ENCODE measurements at regions not wholly inside any gene's neighbourhood (a gene's known extent, or its start where the extent isn't known, plus 50 kb on each side); places are given as distances from the start of the nearest gene placed in this dataset.
"Not testable (repeated sequence)": the region's sequence is repeated elsewhere in the genome, so short reads cannot be mapped to it uniquely, and the experiment has no call there.

- DNase-seq, H3K36me3 ChIP-seq, H3K4me3 ChIP-seq, H3K27me3 ChIP-seq: not testable (repeated sequence)
- peaks cover 33% of the 10 kb centered on the region for H3K9me3 ChIP-seq
These were observed 137.7 kb upstream of the SLC38A2 start for GRCh38 chr12:46510257-46510656.

- Histone ChIP-seq H3K4me3 (no peak overlapping the region), H3K36me3 (no peaks in the 10 kb centered on the region; the same call in 1 of the 2 replicates), H3K9me3 (peaks cover 33% of the 10 kb centered on the region), H3K27me3 (no peaks in the 10 kb centered on the region)
- no peak for DNase-seq
These were observed 136.6 kb upstream of the SLC38A2 start for GRCh38 chr12:46509135-46509534.

GRCh38 chr12:46508651-46509050 lies 136.1 kb upstream of the SLC38A2 start:
- no peaks in the 10 kb centered on the region for H3K27me3 ChIP-seq
- H3K9me3 ChIP-seq, result peaks cover 30% of the 10 kb centered on the region
- no peaks in the 10 kb centered on the region; the same call in 1 of the 2 replicates for H3K36me3 ChIP-seq
- H3K4me3 ChIP-seq, result no peak overlapping the region
- no peak for DNase-seq

GRCh38 chr12:46507766-46508165 lies 135.2 kb upstream of the SLC38A2 start:
- Histone ChIP-seq H3K36me3 (no peaks in the 10 kb centered on the region; the same call in 1 of the 2 replicates), H3K4me3 (no peak overlapping the region), H3K27me3 (no peaks in the 10 kb centered on the region), H3K9me3 (peaks cover 36% of the 10 kb centered on the region)
- DNase-seq, result no peak

- H3K9me3 ChIP-seq, result peaks cover 34% of the 10 kb centered on the region
- H3K4me3 ChIP-seq, result no peak overlapping the region
- DNase-seq, result no peak
- no peaks in the 10 kb centered on the region; the same call in 1 of the 2 replicates for H3K36me3 ChIP-seq
- no peaks in the 10 kb centered on the region for H3K27me3 ChIP-seq
These were observed 134.4 kb upstream of the SLC38A2 start for GRCh38 chr12:46506961-46507360.

GRCh38 chr12:46506198-46506597 lies 133.6 kb upstream of the SLC38A2 start:
- DNase-seq, result no peak
- Histone ChIP-seq H3K4me3 (no peak overlapping the region), H3K27me3 (no peaks in the 10 kb centered on the region), H3K9me3 (peaks cover 34% of the 10 kb centered on the region), H3K36me3 (no peaks in the 10 kb centered on the region; the same call in 1 of the 2 replicates)

- Histone ChIP-seq H3K36me3 (no peaks in the 10 kb centered on the region), H3K4me3 (no peak overlapping the region), H3K27me3 (no peaks in the 10 kb centered on the region), H3K9me3 (peaks cover 40% of the 10 kb centered on the region)
- no peak for DNase-seq
These were observed 131.9 kb upstream of the SLC38A2 start for GRCh38 chr12:46504494-46504893.

GRCh38 chr12:46503637-46504175 lies 131.1 kb upstream of the SLC38A2 start:
- Histone ChIP-seq H3K27me3 (no peaks in the 10 kb centered on the region), H3K9me3 (peaks cover 41% of the 10 kb centered on the region), H3K4me3 (no peak overlapping the region), H3K36me3 (no peaks in the 10 kb centered on the region)
- no peak for DNase-seq

GRCh38 chr12:46500673-46501072 lies 128.1 kb upstream of the SLC38A2 start:
- no peak overlapping the region for H3K4me3 ChIP-seq
- H3K27me3 ChIP-seq, result no peaks in the 10 kb centered on the region
- H3K36me3 ChIP-seq, result no peaks in the 10 kb centered on the region
- no peak for DNase-seq
- peaks cover 24% of the 10 kb centered on the region for H3K9me3 ChIP-seq

- no peak for DNase-seq
- Histone ChIP-seq H3K36me3 (no peaks in the 10 kb centered on the region), H3K9me3 (peaks cover 19% of the 10 kb centered on the region), H3K4me3 (no peak overlapping the region), H3K27me3 (no peaks in the 10 kb centered on the region)
These were observed 127.3 kb upstream of the SLC38A2 start for GRCh38 chr12:46499901-46500300.

GRCh38 chr12:46499226-46499625 lies 126.7 kb upstream of the SLC38A2 start:
- DNase-seq, result no peak
- Histone ChIP-seq H3K36me3 (no peaks in the 10 kb centered on the region), H3K27me3 (no peaks in the 10 kb centered on the region), H3K4me3 (no peak overlapping the region), H3K9me3 (peaks cover 16% of the 10 kb centered on the region)

- H3K4me3 ChIP-seq, result no peak overlapping the region
- no peaks in the 10 kb centered on the region for H3K36me3 ChIP-seq
- peaks cover 8% of the 10 kb centered on the region for H3K9me3 ChIP-seq
- DNase-seq, result no peak
- H3K27me3 ChIP-seq, result no peaks in the 10 kb centered on the region
These were observed 125.2 kb upstream of the SLC38A2 start for GRCh38 chr12:46497739-46498138.

- H3K27me3 ChIP-seq, result no peaks in the 10 kb centered on the region
- H3K36me3 ChIP-seq, result peaks cover 4% of the 10 kb centered on the region; the same call in 1 of the 2 replicates
- H3K4me3 ChIP-seq, result peak overlapping the region; percentile 35
- peaks cover 2% of the 10 kb centered on the region for H3K9me3 ChIP-seq
- no peak for DNase-seq
These were observed 121.9 kb upstream of the SLC38A2 start for GRCh38 chr12:46494424-46494823.

GRCh38 chr12:46493834-46494181 lies 121.2 kb upstream of the SLC38A2 start:
- peak overlapping the region; percentile 35 for H3K4me3 ChIP-seq
- H3K9me3 ChIP-seq, result no peaks in the 10 kb centered on the region; the same call in none of the 2 replicates
- no peaks in the 10 kb centered on the region for H3K27me3 ChIP-seq
- peaks cover 8% of the 10 kb centered on the region; the same call in 1 of the 2 replicates for H3K36me3 ChIP-seq
- no peak for DNase-seq

- peaks cover 8% of the 10 kb centered on the region; the same call in 1 of the 2 replicates for H3K36me3 ChIP-seq
- no peaks in the 10 kb centered on the region; the same call in none of the 2 replicates for H3K9me3 ChIP-seq
- no peak for DNase-seq
- H3K4me3 ChIP-seq, result no peak overlapping the region
- H3K27me3 ChIP-seq, result no peaks in the 10 kb centered on the region
These were observed 120.7 kb upstream of the SLC38A2 start for GRCh38 chr12:46493150-46493833.

- peaks cover 8% of the 10 kb centered on the region; the same call in 1 of the 2 replicates for H3K36me3 ChIP-seq
- DNase-seq, result peak; percentile 48
- no peaks in the 10 kb centered on the region; the same call in none of the 2 replicates for H3K9me3 ChIP-seq
- no peak overlapping the region for H3K4me3 ChIP-seq
- no peaks in the 10 kb centered on the region for H3K27me3 ChIP-seq
These were observed 120.0 kb upstream of the SLC38A2 start for GRCh38 chr12:46492471-46493085.

GRCh38 chr12:46491548-46491947 lies 119.0 kb upstream of the SLC38A2 start:
- H3K4me3 ChIP-seq, result no peak overlapping the region
- H3K36me3 ChIP-seq, result peaks cover 8% of the 10 kb centered on the region; the same call in 1 of the 2 replicates
- no peak for DNase-seq
- no peaks in the 10 kb centered on the region for H3K27me3 ChIP-seq
- no peaks in the 10 kb centered on the region for H3K9me3 ChIP-seq

Measured in MG63 (cell line).